T-cell (primary cell): ENCODE measurements at regions not wholly inside any gene's neighbourhood (a gene's known extent, or its start where the extent isn't known, plus 50 kb on each side); places are given as distances from the start of the nearest gene placed in this dataset.

Source experiments
- ATAC-seq, 4 experiments: fragments of 200-7000 bp in 3 of 4; fragments of 150-1000 bp in 1 of 4; cut with Tn5 transposase; replicated peaks in 1 of 4; 1 replicate in 3 of 4; 2 replicates in 1 of 4; pipeline ENCODE4 v1.10.0; 2021; ENCODE audit warnings: moderate library complexity in 3 of 4, mild to moderate bottlenecking in 2 of 4, moderate number of reproducible peaks in 1 of 4
- CTCF ChIA-PET, 2 donors: fragments of 300-600 bp; sonication (Branson Sonifier 250); formaldehyde crosslinking; loops; one replicate each; lab custom pipeline; 2022; ENCODE audit warnings: antibody characterized with exemption in 2 of 2; lab: Charles Lee
- POLR2A ChIA-PET, 2 donors: fragments of 300-600 bp; sonication (Branson Sonifier 250); formaldehyde crosslinking; loops; one replicate each; lab custom pipeline; 2022; ENCODE audit warnings: antibody characterized with exemption in 2 of 2; lab: Charles Lee
- DNase-seq, 35 experiments: peaks; one replicate each; pipeline versions ENCODE4 v3.0.0 to v3.0.0-alpha.2; 2013 to 2023
- H3K27ac ChIP-seq: one replicate; pipeline ENCODE4 v1.5.1; 2013; ENCODE audit warnings: low read length
- H3K27me3 ChIP-seq, 2 experiments: replicated peaks in 1 of 2; 1 replicate in 1 of 2; 2 replicates in 1 of 2; pipeline versions ENCODE4 v1.6.1 to v1.7.0; 2013; ENCODE audit warnings: low read length in 1 of 2, mixed read lengths in 1 of 2; ENCODE audit not compliant: control insufficient read depth in 2 of 2, insufficient read depth in 2 of 2; ENCODE audit errors: extremely low read depth in 1 of 2
- H3K36me3 ChIP-seq, 2 donors: 1 replicate in 1 of 2; 2 replicates in 1 of 2; pipeline versions ENCODE4 v1.6.1 to v1.7.0; 2013; ENCODE audit warnings: low read length in 1 of 2; ENCODE audit not compliant: control insufficient read depth in 2 of 2, insufficient read depth in 1 of 2; ENCODE audit errors: extremely low read depth in 1 of 2
- H3K4me1 ChIP-seq, 2 experiments: 1 replicate in 1 of 2; 2 replicates in 1 of 2; pipeline versions ENCODE4 v1.6.1 to v1.7.0; 2013; ENCODE audit warnings: low read length in 2 of 2, mixed read lengths in 1 of 2; ENCODE audit not compliant: insufficient read depth in 2 of 2, control insufficient read depth in 1 of 2; ENCODE audit errors: extremely low read depth in 1 of 2
- H3K4me3 ChIP-seq, 2 donors: 1 replicate in 1 of 2; 2 replicates in 1 of 2; pipeline versions ENCODE4 v1.5.1 to v1.7.0; 2013; ENCODE audit warnings: mild to moderate bottlenecking in 2 of 2, low read length in 1 of 2, moderate library complexity in 1 of 2; ENCODE audit not compliant: control insufficient read depth in 1 of 2; ENCODE audit errors: extremely low read depth in 1 of 2
- H3K9me3 ChIP-seq: 2 replicates; pipeline ENCODE4 v1.7.0; 2013
- H3K27ac Mint-ChIP-seq, 2 donors: one replicate each; pipeline ENCODE4 v1.8.0; 2020 to 2021; ENCODE audit warnings: mild to moderate bottlenecking in 2 of 2, mixed read lengths in 2 of 2
- H3K27me3 Mint-ChIP-seq, 2 donors: one replicate each; pipeline ENCODE4 v1.8.0; 2021 to 2022; ENCODE audit warnings: mixed read lengths in 2 of 2
- H3K36me3 Mint-ChIP-seq: one replicate; pipeline ENCODE4 v1.8.0; 2021; ENCODE audit warnings: mixed read lengths
- H3K4me1 Mint-ChIP-seq, 3 donors: one replicate each; pipeline ENCODE4 v1.8.0; 2020 to 2022; ENCODE audit warnings: mixed read lengths in 3 of 3, mild to moderate bottlenecking in 1 of 3
- H3K4me3 Mint-ChIP-seq, 3 donors: one replicate each; pipeline ENCODE4 v1.8.0; 2020 to 2022; ENCODE audit warnings: mild to moderate bottlenecking in 3 of 3, mixed read lengths in 3 of 3, moderate library complexity in 3 of 3
- H3K9me3 Mint-ChIP-seq, 3 donors: one replicate each; pipeline ENCODE4 v1.8.0; 2020 to 2022; ENCODE audit warnings: mixed read lengths in 3 of 3
- WGBS: methylation state at CpG from one replicate; pipeline ENCODE4 v1.1.5; 2013; ENCODE audit warnings: missing lambda C conversion rate; ENCODE audit not compliant: insufficient coverage; 5-methylcytosine and 5-hydroxymethylcytosine counted together

DNA sequence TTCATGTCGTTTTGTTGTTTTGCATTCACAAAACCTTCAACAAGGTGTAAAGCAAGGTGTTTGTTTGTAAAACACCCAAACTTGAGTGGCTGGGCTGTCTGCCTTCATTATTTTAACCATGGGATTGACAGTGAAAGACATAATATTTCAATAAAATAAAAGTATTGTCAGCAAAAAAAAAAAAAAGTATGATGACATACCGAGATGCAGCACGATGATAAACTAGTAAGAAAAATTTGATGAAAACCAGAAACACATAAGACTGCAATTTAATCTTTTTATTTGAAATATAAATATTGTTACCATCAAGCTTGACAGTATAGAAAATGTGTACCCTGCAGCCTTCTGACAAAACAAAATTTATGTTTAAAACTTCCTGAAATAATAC lies 419.3 kb upstream of the DYNLRB2 start:
- Histone ChIP-seq H3K27me3 (peaks cover 0 to 4% of the 10 kb centered on the region in 2 experiments), H3K4me1 (no peaks in the 10 kb centered on the region), H3K9me3 (no peaks in the 10 kb centered on the region), H3K27ac (no peak overlapping the region), H3K4me3 (no peak overlapping the region), H3K36me3 (no peaks in the 10 kb centered on the region)
- no peaks in the 10 kb centered on the region for H3K9me3 Mint-ChIP-seq
- H3K27ac Mint-ChIP-seq: no peak overlapping the region
- no peaks in the 10 kb centered on the region for H3K36me3 Mint-ChIP-seq
- H3K4me1 Mint-ChIP-seq: no peaks in the 10 kb centered on the region
- CTCF ChIA-PET: no interaction called here
- no peak overlapping the region for H3K4me3 Mint-ChIP-seq
- DNase-seq: no peak
- no CpG with 5 or more reads among the region's 3 CpGs for WGBS
- ATAC-seq: no peak
- peaks cover 0 to 27% of the 10 kb centered on the region in 2 donors for H3K27me3 Mint-ChIP-seq
- POLR2A ChIA-PET: interaction anchor here in 1 of 2 donors (0.7 kb wide), 1 partner anchor 603 kb away, joined by 4 read pairs; no protein-coding TSS in a partner anchor

DNA sequence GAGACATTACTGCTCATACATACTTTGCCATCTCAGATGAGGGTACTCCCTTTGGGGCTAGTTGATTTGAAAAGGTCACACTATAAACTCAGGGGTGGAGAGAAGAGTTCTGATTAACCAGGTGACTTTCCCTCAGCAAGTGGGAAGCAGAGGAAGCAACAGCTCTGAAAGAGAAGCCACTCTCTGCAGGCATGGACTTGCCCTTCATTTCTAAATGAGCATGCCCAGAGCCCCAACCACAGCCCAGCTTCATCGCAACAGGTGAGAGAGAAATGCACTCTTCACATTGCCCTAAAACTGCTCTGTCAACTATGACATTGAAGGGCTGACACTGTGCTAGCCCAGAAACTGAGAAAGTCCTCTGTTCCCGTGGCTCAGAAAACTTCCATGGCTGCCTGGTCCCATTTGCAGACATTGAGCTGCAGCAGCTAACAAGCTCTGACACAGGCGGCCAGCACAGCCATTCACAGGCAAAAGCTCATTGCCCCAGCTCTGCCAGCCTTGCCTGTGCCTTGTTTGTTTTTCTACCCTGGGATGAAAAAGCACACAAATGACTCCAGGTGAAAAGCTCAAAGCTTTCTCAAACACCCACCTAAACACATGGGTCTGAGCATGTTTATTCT lies 419.8 kb upstream of the DYNLRB2 start:
- ChIA-PET POLR2A (interaction anchor here in 1 of 2 donors (0.7 kb wide), 1 partner anchor 14 kb away, joined by 4 read pairs; no protein-coding TSS in a partner anchor), CTCF (interaction anchor here in 1 of 2 donors (0.5 to 0.6 kb wide), 2 partner anchors 172 to 1986 kb away, joined by 3 read pairs; no protein-coding TSS in a partner anchor)
- no peaks in the 10 kb centered on the region for H3K9me3 ChIP-seq
- H3K4me1 ChIP-seq: no peaks in the 10 kb centered on the region
- no peak for DNase-seq
- no peak overlapping the region for H3K4me3 Mint-ChIP-seq
- peaks cover 0 to 31% of the 10 kb centered on the region in 2 donors for H3K27me3 Mint-ChIP-seq
- no peak overlapping the region for H3K4me3 ChIP-seq
- WGBS: 70% methylated on average over 3 of the region's 3 CpGs
- H3K27me3 ChIP-seq: peaks cover 0 to 4% of the 10 kb centered on the region in 2 experiments
- no peak overlapping the region for H3K27ac Mint-ChIP-seq
- no peak overlapping the region for H3K27ac ChIP-seq
- H3K36me3 Mint-ChIP-seq: no peaks in the 10 kb centered on the region
- H3K4me1 Mint-ChIP-seq: no peaks in the 10 kb centered on the region
- H3K9me3 Mint-ChIP-seq: no peaks in the 10 kb centered on the region
- no peaks in the 10 kb centered on the region for H3K36me3 ChIP-seq
- no peak for ATAC-seq

DNA sequence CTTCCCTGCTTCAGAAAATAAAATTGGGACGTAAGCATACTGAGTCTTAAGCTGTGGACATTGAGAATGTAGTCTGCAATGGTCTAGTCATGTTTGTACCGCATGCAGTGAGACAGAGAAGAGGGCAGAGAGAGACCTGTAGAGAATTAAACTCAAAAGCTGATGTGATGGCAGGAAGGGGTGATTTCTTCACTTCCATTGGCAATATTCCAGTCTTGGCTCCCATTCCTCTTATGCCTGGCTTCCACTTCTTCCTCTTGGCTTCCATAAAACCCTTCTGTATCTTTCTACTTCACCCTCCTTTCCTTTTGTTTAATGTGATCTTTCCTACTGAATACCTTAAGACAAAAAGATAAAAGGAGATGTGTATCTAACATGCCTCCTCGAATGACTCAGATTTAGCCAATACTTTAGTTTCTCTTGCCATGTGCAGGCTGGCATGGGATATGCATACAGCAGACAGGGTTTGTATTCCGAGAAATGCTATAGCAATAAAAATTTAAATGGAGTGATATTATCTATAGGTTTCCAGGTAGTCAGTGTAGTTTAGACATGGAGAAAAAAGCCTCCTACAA lies 423.1 kb upstream of the DYNLRB2 start:
- POLR2A ChIA-PET: interaction anchor here in 1 of 2 donors (0.6 kb wide), 1 partner anchor 14 kb away, joined by 3 read pairs; no protein-coding TSS in a partner anchor
- H3K4me1 ChIP-seq: no peaks in the 10 kb centered on the region
- no peaks in the 10 kb centered on the region for H3K36me3 ChIP-seq
- Mint-ChIP-seq H3K27me3 (peaks cover 0 to 35% of the 10 kb centered on the region in 2 donors), H3K4me1 (no peaks in the 10 kb centered on the region), H3K36me3 (no peaks in the 10 kb centered on the region), H3K9me3 (no peaks in the 10 kb centered on the region), H3K27ac (no peak overlapping the region), H3K4me3 (no peak overlapping the region)
- DNase-seq (no peak), ATAC-seq (no peak)
- H3K9me3 ChIP-seq: no peaks in the 10 kb centered on the region
- CTCF ChIA-PET: no interaction called here
- H3K27ac ChIP-seq: no peak overlapping the region
- peaks cover 0 to 4% of the 10 kb centered on the region in 2 experiments for H3K27me3 ChIP-seq
- WGBS: 73% methylated on average over 2 of the region's 4 CpGs
- no peak overlapping the region for H3K4me3 ChIP-seq

DNA sequence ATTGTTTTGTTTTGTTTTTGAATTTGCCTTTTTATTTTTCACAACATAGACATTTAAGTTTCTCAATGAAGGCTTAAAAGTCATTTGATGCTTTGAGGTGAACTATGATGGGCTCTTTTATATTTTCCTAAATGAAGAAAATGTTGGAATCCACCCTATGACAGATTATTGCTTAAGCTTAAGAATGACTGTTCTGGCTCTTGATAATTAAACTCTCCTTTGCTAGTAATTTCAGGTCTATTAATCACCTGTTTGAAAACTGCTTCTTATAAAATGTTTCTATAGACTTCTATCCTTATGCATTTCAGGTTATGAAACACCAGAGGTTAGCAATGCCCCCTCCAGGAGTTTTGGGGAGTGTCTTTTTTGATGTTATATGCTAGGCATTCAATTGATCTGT lies 424.1 kb upstream of the DYNLRB2 start:
- no peaks in the 10 kb centered on the region for H3K9me3 ChIP-seq
- Mint-ChIP-seq H3K4me1 (no peaks in the 10 kb centered on the region), H3K27ac (no peak overlapping the region), H3K9me3 (no peaks in the 10 kb centered on the region), H3K4me3 (no peak overlapping the region), H3K36me3 (no peaks in the 10 kb centered on the region), H3K27me3 (peaks cover 3 to 36% of the 10 kb centered on the region in 2 donors)
- H3K4me3 ChIP-seq: no peak overlapping the region
- ChIA-PET POLR2A (no interaction called here), CTCF (no interaction called here)
- ATAC-seq (no peak), DNase-seq (no peak)
- H3K4me1 ChIP-seq: no peaks in the 10 kb centered on the region
- no peaks in the 10 kb centered on the region for H3K36me3 ChIP-seq
- no peak overlapping the region for H3K27ac ChIP-seq
- H3K27me3 ChIP-seq: peaks cover 0 to 4% of the 10 kb centered on the region in 2 experiments

DNA sequence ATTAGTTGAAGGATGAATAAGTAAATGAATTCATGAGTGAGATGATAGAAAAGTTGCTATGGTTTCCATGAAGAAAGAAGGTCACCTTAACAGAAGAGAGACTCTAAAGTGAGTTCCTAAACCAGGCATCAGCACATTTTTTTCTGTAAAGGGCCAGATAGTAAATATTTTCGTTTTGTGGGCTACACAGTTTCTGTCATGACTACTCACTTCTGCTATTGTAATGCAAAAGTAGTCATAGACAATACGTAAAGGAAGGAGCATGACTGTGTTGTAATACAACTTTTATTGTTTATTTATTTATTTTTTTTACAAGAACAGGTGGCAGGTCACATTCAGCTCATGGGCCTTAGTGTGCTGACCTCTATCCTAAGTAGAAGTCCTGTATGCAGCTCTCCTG lies 426.1 kb upstream of the DYNLRB2 start:
- H3K4me1 Mint-ChIP-seq: no peaks in the 10 kb centered on the region
- Histone ChIP-seq H3K4me1 (no peaks in the 10 kb centered on the region), H3K4me3 (no peak overlapping the region), H3K9me3 (no peaks in the 10 kb centered on the region), H3K36me3 (no peaks in the 10 kb centered on the region), H3K27me3 (no peaks in the 10 kb centered on the region), H3K27ac (no peak overlapping the region)
- DNase-seq (no peak), ATAC-seq (no peak)
- WGBS: no CpG with 5 or more reads among the region's 2 CpGs
- H3K27ac Mint-ChIP-seq: no peak overlapping the region
- ChIA-PET CTCF (no interaction called here), POLR2A (no interaction called here)
- no peaks in the 10 kb centered on the region for H3K36me3 Mint-ChIP-seq
- no peaks in the 10 kb centered on the region for H3K9me3 Mint-ChIP-seq
- no peak overlapping the region for H3K4me3 Mint-ChIP-seq
- H3K27me3 Mint-ChIP-seq: peaks cover 7 to 31% of the 10 kb centered on the region in 2 donors

DNA sequence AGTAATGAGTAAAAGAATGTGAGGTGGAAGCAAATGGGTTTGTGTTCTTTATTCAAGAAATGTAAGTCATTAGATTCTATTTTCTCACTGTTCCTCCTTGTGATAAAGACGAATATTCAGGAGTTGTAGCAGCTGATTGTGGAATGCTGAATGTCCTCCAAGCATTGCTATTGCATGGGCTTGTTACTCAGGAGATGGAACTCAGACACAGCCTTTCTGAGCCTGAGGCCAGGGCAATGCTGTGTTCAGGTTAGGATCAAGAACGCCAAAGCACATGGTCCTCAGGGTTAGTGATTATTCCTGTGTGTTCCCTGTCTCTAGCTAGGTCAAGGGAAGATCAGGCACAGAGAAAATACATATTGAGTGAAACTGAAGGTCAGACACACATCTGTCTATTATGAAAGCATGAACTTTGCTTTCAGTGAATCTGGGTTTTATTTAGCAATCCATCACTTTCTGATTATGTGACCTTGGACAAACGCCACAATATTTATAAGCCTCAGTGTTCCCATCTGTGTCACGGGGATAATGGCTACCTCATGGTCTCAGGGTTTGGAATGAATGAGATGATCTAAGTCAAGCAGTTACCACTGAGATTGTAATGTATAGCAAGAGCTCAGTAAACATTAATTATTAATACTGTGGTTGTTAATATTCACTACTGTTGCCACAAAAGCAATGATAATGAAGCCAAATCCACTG lies 426.8 kb upstream of the DYNLRB2 start:
- no peak overlapping the region for H3K27ac Mint-ChIP-seq
- DNase-seq (no peak), ATAC-seq (no peak)
- H3K36me3 Mint-ChIP-seq: no peaks in the 10 kb centered on the region
- H3K9me3 Mint-ChIP-seq: no peaks in the 10 kb centered on the region
- ChIA-PET POLR2A (no interaction called here), CTCF (no interaction called here)
- whole genome bisulfite sequencing: 67% methylated on average over 2 of the region's 4 CpGs
- Histone ChIP-seq H3K9me3 (no peaks in the 10 kb centered on the region), H3K27me3 (no peaks in the 10 kb centered on the region), H3K27ac (no peak overlapping the region), H3K4me3 (no peak overlapping the region), H3K36me3 (no peaks in the 10 kb centered on the region), H3K4me1 (no peaks in the 10 kb centered on the region)
- no peaks in the 10 kb centered on the region for H3K4me1 Mint-ChIP-seq
- no peak overlapping the region for H3K4me3 Mint-ChIP-seq
- peaks cover 9 to 26% of the 10 kb centered on the region in 2 donors for H3K27me3 Mint-ChIP-seq
